Lower leg skin (tissue), 3 donors: ENCODE measurements at regions not wholly inside any gene's neighbourhood (a gene's known extent, or its start where the extent isn't known, plus 50 kb on each side); places are given as distances from the start of the nearest gene placed in this dataset.

Experiments
- CTCF ChIP-seq, 3 donors: fragments of 450-650 bp; IDR thresholded peaks; one replicate each; pipeline ENCODE4 v1.5.1; 2016; ENCODE audit warnings: antibody characterized with exemption in 3 of 3, mild to moderate bottlenecking in 3 of 3, moderate library complexity in 2 of 3
- POLR2A ChIP-seq, 2 donors: fragments of 450-650 bp; IDR thresholded peaks; one replicate each; pipeline ENCODE4 v1.6.1; 2016 to 2017; ENCODE audit warnings: antibody characterized with exemption in 2 of 2, mild to moderate bottlenecking in 1 of 2, moderate library complexity in 1 of 2

- TF ChIP-seq CTCF (IDR thresholded peaks at IDR 0.05) (no peak), POLR2A (IDR thresholded peaks at IDR 0.05) (no peak)
These were observed 114.4 kb downstream of the UBE2NL start for GRCh38 chrX:143998261-143998660.
